Panc1 (cell line): ENCODE measurements at regions not wholly inside any gene's neighbourhood (a gene's known extent, or its start where the extent isn't known, plus 50 kb on each side); places are given as distances from the start of the nearest gene placed in this dataset.

ENCODE experiments used
- ATAC-seq: fragments of 200-7000 bp; cut with Tn5 transposase; 2 replicates; pipeline ENCODE4 v1.9.1; 2020; ENCODE audit warnings: mild to moderate bottlenecking, moderate library complexity
- BruUV-seq: library from RNA; stranded (reverse); fragments of 400-500 nt; replicated peaks from 2 replicates; lab custom pipeline; 2021; lab: Mats Ljungman, UMichigan
- CTCF ChIA-PET: fragments of 300-600 bp; sonication (Branson Sonifier 250); formaldehyde crosslinking; loops from one replicate; lab custom pipeline; 2022; ENCODE audit warnings: antibody characterized with exemption; lab: Charles Lee
- POLR2A ChIA-PET: fragments of 300-600 bp; sonication (Branson Sonifier 250); formaldehyde crosslinking; loops from one replicate; lab custom pipeline; 2022; ENCODE audit warnings: antibody characterized with exemption; lab: Charles Lee
- DNase-seq: peaks from one replicate; pipeline ENCODE4 v3.0.0-alpha.2; 2010; ENCODE audit warnings: low read depth, low spot score
- H3K27ac ChIP-seq: 2 replicates; pipeline ENCODE4 v1.5.1; 2011; ENCODE audit warnings: mild to moderate bottlenecking, low read length, inconsistent platforms
- H3K27me3 ChIP-seq: fragments of 200-500 bp; sonication (Bioruptor generic); 2 replicates; pipeline ENCODE4 v1.6.0; 2014; ENCODE audit warnings: low read length, inconsistent platforms; ENCODE audit not compliant: control insufficient read depth, insufficient read depth
- H3K36me3 ChIP-seq: fragments of 200-500 bp; sonication (Bioruptor generic); 2 replicates; pipeline ENCODE4 v1.5.1; 2014; ENCODE audit warnings: inconsistent platforms, mild to moderate bottlenecking, low read length, moderate library complexity; ENCODE audit not compliant: control insufficient read depth, insufficient read depth
- H3K4me1 ChIP-seq: 2 replicates; pipeline ENCODE4 v1.5.1; 2011; ENCODE audit warnings: inconsistent platforms, mild to moderate bottlenecking, low read length, moderate library complexity; ENCODE audit not compliant: control insufficient read depth, insufficient read depth
- H3K4me3 ChIP-seq, 2 experiments: 2 replicates each; pipeline ENCODE4 v1.5.1; 2011 to 2012; ENCODE audit warnings: low read depth in 2 of 2, low read length in 2 of 2, mild to moderate bottlenecking in 2 of 2, inconsistent platforms in 1 of 2, moderate library complexity in 1 of 2
- H3K9me3 ChIP-seq: fragments of 200-500 bp; sonication (Bioruptor generic); 2 replicates; pipeline ENCODE4 v1.5.1; 2014; ENCODE audit warnings: low read depth, mild to moderate bottlenecking, inconsistent platforms, low read length, moderate library complexity; ENCODE audit not compliant: control insufficient read depth, insufficient read depth
- CTCF ChIP-seq: fragments of 450-650 bp; IDR thresholded peaks from 2 replicates; pipeline ENCODE4 v1.5.1; 2017; ENCODE audit warnings: mild to moderate bottlenecking
- POLR2AphosphoS5 ChIP-seq: IDR thresholded peaks from 2 replicates; pipeline ENCODE4 v1.6.1; 2012; ENCODE audit warnings: mild to moderate bottlenecking, low read depth, low read length, moderate library complexity
- REST ChIP-seq, 2 experiments: IDR thresholded peaks; 2 replicates each; pipeline ENCODE4 v1.6.1; 2011 to 2012; ENCODE audit warnings: low read depth in 2 of 2, control low read depth in 1 of 2, low read length in 1 of 2, mild to moderate bottlenecking in 1 of 2, moderate library complexity in 1 of 2; ENCODE audit not compliant: insufficient read depth in 1 of 2
- SIN3A ChIP-seq: IDR thresholded peaks from 2 replicates; pipeline ENCODE4 v1.6.1; 2012; ENCODE audit warnings: low read depth, mild to moderate bottlenecking, low read length, moderate library complexity, borderline replicate concordance; ENCODE audit not compliant: insufficient read depth
- TCF7L2 ChIP-seq: IDR thresholded peaks from 2 replicates; pipeline ENCODE4 v1.6.1; 2011; ENCODE audit warnings: mild to moderate bottlenecking, low read depth, low read length, inconsistent platforms
- in situ Hi-C: cut with HindIII; loops from 2 replicates; pipeline ENCODE4 v1.10.0; 2016; ENCODE audit warnings: low sequenced_read_pairs, low pct_unique_long_range_greater_than_20kb
- intact Hi-C: fragments of 100-400 bp; cut with micrococcal nuclease; formaldehyde crosslinking; loops from one replicate; pipeline ENCODE4 v1.10.0; 2022; ENCODE audit not compliant: unreplicated experiment

GRCh38 chr9:17864951-17865350 is 286.1 kb downstream of the SH3GL2 start:
- no peak overlapping the region for H3K4me3 ChIP-seq
- TF ChIP-seq REST (IDR thresholded peaks at IDR 0.05; ENCODE audit: insufficient read depth in 1 of 2, low read depth in 2 of 2, low read length in 1 of 2) (no peak), TCF7L2 (no peak)
- POLR2A ChIA-PET: no interaction called here
- BruUV-seq: no TSS peak
- H3K36me3 ChIP-seq: no peaks in the 10 kb centered on the region
- H3K27ac ChIP-seq: no peak overlapping the region
- intact Hi-C loops (no loop called here), in situ Hi-C loops (no loop called here)
- CTCF ChIA-PET: no interaction called here
- no peak for ATAC-seq
- no peaks in the 10 kb centered on the region for H3K27me3 ChIP-seq
- H3K4me1 ChIP-seq: no peaks in the 10 kb centered on the region
- DNase-seq: no peak
- H3K9me3 ChIP-seq: no peaks in the 10 kb centered on the region

GRCh38 chr9:17865881-17866280 is 287.0 kb downstream of the SH3GL2 start:
- ChIA-PET CTCF (no interaction called here), POLR2A (interaction anchor here (0.6 kb wide), 1 partner anchor 25 kb away, joined by 3 read pairs; no protein-coding TSS in a partner anchor)
- intact Hi-C loops: no loop called here

More at GRCh38 chr9:17865881-17866280, 287.0 kb downstream of the SH3GL2 start:
- no peaks in the 10 kb centered on the region for H3K36me3 ChIP-seq
- ATAC-seq (no peak), DNase-seq (no peak)
- no peaks in the 10 kb centered on the region for H3K9me3 ChIP-seq
- H3K27me3 ChIP-seq: no peaks in the 10 kb centered on the region
- no peak overlapping the region for H3K27ac ChIP-seq
- in situ Hi-C loops: no loop called here
- TF ChIP-seq CTCF (no peak), REST (IDR thresholded peaks at IDR 0.05; ENCODE audit: insufficient read depth in 1 of 2, low read depth in 2 of 2, low read length in 1 of 2) (no peak), POLR2AphosphoS5 (no peak), SIN3A (no peak), TCF7L2 (no peak)
- BruUV-seq: no TSS peak
- no peak overlapping the region for H3K4me3 ChIP-seq
- H3K4me1 ChIP-seq: no peaks in the 10 kb centered on the region
